NCI-H446 treated with DMSO at 0.1 percent for 48 hours (cell line): ENCODE measurements at regions not wholly inside any gene's neighbourhood (a gene's known extent, or its start where the extent isn't known, plus 50 kb on each side); places are given as distances from the start of the nearest gene placed in this dataset.
"Not testable (repeated sequence)": the region's sequence is repeated elsewhere in the genome, so short reads cannot be mapped to it uniquely, and the experiment has no call there.

ENCODE experiments used
- DNase-seq: peaks from one replicate; lab custom pipeline; 2025; lab: John Stamatoyannopoulos, UW

DNA sequence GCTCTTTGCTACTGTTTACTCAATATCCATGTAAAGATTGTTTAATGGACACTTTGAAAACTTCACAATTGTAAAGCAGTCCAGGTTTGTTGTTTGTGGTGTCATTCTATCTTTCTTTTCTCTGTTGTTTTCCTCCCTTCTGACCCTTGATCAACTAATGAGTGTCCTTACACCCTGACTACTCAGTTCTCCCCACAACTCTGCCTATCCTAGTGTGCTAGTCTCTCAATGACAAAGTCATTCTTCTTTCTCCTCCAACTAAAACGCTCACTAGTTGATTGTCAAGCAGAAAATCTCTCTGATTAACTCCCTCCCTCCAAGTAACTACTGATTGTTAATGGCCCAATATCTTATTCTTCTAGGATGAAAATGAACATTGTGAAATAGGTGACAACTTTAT is 148.5 kb upstream of the FBXO33 start:
- DNase-seq, result no peak

DNA sequence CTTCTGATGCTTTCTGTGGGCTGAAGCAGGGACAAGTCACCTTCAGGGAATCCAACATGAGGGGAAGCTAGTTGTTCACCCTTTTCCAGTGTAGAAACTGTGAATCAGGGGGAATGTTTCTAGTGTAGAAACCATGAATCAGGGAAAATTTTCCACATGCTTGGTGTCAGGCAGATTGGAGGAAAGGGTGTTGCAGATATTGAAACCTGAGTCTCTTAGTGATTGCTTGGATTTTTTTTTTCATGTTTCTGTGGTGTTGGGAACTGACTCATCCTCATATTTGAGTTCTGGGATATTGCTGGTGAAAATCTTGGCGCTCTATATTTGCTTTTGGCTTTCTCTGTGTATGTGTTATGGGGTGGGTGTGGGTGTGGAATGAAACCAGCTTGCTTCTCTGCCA is 144.5 kb upstream of the FBXO33 start:
- no peak for DNase-seq

DNA sequence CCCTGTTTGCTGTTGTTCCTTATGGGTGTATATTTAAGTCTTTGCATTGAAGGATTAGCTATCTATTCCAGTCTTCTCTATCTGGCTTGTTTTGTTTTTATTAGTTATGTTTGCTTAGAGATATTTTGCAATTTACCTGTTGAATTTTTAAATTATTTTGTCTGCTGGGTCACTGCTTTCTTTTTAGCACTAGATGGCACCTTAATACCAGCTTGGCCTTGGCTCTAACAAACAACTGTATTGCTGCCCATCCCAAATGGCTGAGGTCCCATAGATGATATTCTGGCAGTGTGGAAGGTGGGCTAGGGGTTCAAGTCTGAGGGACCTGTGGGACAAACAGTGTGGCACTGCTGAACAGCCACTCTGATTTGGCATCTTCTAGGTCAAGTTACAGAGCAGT is 144.0 kb upstream of the FBXO33 start:
- DNase-seq, result no peak

DNA sequence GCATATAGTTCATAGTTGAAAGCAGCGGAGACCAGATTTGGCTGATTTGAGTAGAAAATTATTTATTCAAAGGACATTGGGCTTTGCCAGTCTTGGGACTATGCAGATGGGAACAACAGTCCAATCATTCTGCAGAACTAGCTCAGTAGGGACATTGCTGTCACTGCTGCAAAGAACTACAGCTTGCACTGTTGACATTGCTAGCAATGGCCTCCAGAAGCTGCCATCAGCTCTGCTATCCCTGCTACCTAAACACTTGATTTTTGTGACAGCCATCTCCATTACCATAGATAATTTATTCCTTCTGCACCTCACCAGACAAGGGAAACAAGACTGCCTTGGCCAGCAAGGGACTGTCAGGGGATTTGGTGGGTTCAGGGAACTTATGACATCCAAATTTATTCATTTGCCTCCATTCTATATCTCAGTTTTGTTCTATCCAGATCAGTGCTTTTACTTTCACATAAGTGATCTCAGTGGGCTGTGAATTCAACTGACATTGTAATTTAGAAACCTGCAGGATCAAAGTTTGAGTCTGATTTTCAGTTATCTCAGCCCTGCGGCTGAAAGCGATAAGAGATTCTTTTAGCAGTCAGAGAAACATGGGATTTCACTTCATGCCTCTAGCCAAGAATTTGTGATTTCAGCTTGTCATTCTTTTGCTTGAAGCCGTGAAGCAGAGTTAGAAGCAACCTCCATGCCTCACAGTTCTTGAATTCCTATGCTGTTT is 136.7 kb upstream of the FBXO33 start:
- DNase-seq, result no peak

DNA sequence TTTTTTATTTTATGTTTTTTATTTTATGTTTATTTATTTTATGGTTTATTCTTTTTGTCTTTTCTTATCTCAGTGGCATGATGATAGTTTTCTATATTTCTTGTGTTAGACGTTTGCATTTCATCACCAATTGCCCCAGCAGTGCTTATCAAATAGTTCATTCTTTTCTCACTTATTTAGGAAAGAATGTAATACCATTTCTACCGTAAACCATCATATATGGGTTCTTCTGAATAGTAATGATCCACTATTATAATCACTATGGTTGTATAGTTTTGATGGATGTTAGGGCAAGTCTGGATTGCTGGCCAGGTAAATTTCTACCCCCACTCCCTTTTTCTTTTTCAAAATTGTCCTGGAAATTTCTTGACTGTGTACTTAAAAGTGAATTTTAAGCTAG is 134.6 kb upstream of the FBXO33 start:
- DNase-seq, result no peak

DNA sequence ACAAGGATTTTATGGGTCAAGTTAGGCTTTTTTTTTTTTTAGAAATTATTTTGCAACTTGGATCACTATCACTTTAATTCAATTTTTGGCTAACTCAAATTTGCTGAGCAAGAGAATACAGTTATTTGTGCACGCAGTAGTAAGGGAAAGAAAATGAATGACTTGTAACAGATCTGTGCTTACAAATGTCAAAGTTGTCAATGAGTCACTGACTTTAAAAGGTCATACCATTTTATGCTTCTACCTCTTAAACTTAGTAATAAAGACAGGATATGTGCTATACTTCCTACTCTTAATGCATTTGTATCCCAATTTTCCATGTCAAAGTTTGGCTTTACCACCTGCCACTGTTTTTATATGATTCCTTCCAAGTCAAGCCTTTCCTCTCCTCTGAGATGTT is 131.1 kb upstream of the FBXO33 start:
- no peak for DNase-seq

DNA sequence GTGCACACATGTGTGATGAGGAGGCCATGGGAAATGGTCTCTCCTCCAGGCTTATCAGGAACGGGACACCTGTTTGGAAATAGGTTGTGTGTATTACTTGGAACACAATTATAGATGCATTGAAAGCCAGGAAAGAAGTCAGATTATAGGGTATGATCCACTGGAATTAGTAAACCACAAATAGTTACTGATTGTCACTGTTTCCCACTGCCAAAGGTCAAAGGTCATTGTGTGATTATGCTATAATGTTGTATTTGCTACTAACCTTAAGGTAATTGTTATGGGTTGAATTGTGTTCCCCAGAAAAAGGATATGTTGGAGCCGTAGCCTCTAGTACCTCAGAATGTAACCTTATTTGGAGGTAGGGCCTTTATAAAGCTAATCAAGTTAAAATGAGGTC is 129.9 kb upstream of the FBXO33 start:
- no peak for DNase-seq

DNA sequence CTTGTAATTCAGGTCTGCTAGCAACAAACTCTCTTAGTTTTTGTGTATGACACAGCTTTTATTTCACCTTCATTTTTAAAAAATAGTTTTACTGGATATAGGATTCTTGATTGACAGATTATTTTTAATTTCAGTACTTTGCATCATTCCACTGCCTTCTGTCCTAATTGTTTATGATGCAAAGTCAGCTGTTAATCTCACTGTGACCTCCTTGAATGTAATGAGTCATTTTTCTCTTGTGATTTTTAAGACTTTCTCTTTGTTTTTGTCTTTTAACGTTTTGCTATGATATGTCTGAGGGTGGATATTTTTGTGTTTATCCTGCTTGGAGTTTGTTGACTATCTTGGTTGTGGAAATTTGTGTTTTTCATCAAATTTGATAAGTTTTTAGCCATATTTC is 126.3 kb upstream of the FBXO33 start:
- DNase-seq, result no peak

DNA sequence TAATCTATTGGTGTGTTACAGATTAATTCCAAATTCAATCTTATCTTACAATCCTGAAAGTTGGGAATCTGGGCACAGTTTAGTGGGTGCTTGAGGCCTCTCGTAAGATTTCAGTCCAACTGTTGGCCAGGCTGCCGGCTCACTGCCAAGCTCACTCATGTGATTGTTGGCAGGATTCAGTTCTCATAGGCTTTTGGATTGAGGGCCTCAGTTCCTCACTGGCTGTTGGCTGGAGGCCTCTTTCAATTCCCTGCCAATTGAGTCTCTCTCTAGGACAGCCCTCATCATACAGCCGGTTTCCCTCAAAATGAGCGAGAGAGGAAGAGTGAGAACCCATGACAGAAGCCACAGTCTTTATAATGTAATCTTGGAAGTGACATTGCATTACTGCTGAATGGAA is 123.5 kb upstream of the FBXO33 start:
- peak; percentile 57 for DNase-seq

DNA sequence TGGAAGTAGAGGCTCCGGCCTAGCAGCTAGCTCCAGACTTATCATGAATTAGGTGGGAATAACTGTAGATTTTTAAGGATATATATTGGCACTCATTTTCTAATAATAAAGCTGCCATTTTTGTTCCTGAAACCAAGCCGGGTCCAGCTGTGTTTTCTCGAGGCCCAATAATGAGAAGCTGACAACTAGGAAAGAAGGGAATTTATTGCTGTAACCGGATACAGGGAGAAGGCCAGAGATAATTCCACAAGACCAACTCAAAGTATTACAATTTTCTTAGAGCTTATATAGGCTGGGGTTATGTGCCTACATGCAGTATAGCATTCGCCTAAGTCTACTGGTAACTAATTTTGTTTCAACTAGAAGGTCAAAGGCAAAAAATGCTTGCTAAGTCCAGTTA is 122.3 kb upstream of the FBXO33 start:
- DNase-seq, result no peak

DNA sequence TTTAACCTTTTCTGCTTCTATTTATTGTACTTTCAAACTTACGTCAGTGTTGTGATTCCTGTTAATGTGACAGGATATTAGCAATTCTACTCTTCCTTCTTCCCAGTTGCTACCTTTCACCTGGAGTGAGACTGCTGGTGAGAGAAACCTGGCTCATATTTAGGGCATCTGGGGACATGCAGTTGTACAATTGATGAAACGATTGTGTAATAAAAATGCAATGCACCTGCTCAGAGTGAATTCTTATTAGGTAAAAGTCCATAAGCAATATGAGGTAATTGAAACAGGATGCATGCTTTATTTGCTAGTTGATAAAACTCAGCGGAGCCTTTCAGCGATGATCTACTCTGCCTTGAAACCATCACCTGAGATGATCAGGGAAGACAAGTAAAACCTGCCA is 116.1 kb upstream of the FBXO33 start:
- no peak for DNase-seq

DNA sequence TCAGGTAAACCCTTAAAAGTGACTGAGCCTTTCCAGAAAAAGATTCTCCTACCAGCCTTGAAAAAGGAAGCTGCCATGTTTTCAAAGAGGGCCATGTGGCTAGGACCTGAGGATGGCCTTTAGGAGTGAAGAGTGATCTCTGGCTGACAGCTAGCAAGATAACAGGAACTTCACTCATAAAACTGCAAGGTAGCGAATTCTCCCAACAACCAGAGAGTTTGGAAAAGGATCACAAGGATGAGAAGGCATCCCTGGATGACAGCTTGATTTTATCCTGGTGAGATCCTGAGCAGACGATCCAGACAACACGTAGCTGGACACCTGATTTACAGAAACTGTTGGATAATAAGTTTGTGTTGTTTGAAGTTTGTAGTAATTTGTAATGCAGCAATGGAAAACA is 115.6 kb upstream of the FBXO33 start:
- DNase-seq, result no peak

DNA sequence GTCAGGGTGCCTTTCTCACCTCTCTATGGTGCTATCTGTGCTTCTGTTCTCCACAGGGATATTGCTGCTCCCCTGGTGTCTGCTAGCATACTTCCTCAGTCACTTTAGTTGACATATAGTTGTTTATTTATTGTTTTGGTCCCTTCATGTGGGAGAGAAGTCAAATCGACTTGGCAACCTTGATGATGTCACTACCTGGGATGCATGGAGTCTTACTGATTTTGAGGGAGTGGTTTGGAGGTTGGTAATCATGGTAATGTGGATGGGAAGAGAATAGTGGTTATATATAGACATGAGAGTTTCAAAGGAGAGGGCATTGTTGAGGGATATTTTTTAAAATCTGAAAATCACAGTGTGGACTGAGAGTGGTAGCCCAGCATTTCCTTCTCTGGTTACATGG is 73.6 kb upstream of the FBXO33 start:
- no peak for DNase-seq

DNA sequence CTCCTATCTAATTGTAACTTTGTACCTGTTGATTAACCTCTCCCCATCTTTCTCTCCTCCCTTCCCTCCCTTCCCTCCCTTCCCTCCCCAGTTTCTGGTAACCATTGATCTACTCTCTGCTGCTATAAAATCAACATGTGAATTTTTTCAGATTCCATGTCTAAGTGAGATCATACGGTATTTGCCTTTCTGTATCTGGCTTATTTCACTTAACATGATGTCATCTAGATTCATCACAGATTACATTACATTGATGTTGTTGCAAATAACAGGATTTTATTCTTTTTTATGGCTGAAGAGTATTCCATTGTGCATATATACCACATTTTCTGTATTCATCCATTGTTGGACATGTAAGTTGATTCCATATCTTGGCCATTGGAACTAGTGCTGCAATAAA is 68.0 kb upstream of the FBXO33 start:
- DNase-seq, result no peak

DNA sequence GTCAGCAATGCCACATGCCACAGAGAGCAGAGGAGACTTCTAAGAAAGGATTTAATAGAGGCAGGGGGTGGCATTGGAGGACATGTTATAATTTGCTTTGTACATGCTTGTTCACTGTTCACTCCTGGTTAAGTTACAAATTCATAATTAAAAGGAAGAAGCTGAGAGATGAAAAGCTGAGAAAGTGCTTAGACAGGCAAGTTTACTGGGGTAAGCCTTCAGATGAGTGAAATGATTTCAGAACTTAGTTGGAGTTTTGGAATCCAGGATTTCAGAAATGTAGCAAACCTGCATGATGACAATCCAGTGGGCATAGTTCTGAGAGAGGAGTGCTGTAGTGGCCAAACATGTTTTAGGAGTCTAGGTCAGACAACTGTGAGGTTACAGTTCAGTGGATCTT is 67.3 kb upstream of the FBXO33 start:
- DNase-seq, result no peak

DNA sequence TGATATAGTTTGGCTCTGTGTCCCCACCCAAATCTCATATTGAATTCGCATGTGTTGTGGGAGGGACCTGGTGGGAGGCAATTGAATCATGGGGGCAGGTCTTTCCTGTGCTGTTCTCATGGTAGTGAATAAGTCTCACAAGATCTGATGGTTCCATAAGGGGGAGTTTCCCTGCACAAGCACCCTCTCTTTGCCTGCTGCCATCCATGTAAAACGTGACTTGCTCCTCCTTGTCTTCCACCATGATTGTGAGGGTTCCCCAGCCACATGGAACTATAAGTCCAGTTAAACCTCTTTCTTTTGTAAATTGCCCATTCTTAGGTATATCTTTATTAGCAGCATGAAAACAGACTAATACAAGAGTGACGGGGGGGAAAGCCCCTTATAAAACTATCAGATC is 65.4 kb upstream of the FBXO33 start:
- not testable (repeated sequence) for DNase-seq

DNA sequence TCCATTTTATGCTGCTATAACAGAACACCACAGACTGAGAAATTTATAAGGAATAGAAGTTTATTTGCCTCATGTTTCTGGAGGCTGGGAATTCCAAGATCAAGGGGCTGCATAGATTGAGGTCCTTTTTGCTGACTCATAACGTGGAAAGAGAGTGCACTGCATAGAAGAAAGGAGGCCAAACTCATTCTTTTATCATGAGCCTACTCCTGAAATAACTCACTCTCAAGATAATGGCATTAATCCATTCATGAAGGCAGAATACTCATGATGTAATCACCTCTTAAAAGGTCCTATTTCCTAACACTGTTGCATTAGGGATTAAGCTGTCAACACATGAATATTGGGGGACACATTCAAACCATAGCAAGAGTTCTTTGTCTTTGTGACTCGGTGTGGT is 60.0 kb upstream of the FBXO33 start:
- DNase-seq, result no peak

DNA sequence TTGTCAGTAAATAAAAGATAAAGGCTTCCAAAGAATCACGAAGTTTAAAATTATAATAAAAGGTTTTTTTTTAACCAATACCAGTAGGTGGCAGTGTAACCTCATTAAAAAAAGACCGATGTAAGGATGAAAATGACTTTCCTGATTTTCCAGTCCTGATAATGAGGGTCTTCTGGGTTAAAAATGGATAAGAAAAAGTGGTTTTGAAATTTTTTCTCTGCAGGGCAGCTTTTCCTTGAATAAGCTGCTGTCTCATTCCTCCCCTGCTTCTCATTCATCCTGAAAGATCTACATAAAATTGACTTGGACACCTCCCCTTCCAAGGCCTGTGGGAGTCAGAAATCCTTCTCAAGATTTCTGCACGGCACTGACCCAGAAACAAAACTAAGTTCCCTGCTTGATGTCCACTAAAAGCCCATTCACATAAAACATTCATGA is 58.9 kb upstream of the FBXO33 start:
- peak; percentile 21 for DNase-seq

DNA sequence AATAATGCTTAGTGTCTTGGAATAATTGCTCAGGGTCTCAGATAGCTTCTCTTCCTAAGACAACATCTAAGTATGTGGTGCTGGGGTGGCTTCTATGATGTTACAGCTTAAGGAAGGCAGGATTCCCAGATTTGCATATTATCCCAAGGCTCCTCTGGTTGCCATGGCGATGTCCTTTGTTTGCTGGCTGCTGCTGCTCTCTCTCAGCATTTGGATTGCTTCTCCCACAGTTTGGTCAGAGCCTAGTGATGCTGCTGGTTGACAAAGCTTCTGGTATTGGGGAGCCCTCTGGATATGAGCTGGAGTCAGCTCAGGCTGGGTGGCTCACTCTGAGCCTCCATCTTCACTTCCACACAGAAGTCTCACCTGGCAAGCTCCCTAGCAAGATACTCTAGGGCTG is 56.4 kb upstream of the FBXO33 start:
- DNase-seq, result no peak

DNA sequence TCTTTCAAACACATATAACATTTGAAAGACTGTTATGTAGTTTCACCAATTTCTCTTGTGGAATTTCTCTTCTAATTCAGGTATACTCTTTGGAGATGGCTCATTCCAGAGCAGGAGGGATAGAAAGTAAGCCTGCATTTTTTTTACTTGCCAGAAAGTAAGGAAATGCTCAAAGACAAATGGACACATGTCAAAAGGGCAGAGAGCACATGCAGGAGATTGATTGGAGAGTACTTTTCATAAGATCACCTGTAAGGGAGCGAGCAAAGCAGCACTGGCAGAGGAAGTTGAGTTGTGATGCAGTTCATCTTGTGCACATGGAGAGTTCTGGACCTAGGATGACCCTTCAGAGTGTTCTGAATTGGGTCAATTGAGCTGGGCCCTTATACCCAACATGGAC is 51.4 kb upstream of the FBXO33 start:
- no peak for DNase-seq
